WTC11 (cell line): ENCODE measurements at regions not wholly inside any gene's neighbourhood (a gene's known extent, or its start where the extent isn't known, plus 50 kb on each side); places are given as distances from the start of the nearest gene placed in this dataset.

Source experiments
- ATAC-seq: fragments of 200-7000 bp; cut with Tn5 transposase; 2 replicates; pipeline ENCODE4 v1.10.0; 2021; ENCODE audit warnings: mild to moderate bottlenecking, moderate library complexity
- CTCF ChIA-PET: fragments of 300-600 bp; sonication (Branson Sonifier 250); formaldehyde crosslinking; loops from one replicate; lab custom pipeline; 2021; ENCODE audit warnings: antibody characterized with exemption; lab: Charles Lee
- POLR2A ChIA-PET: fragments of 350-600 bp; sonication (Branson Sonifier 250); formaldehyde crosslinking; loops from one replicate; lab custom pipeline; 2021; ENCODE audit warnings: antibody characterized with exemption; lab: Charles Lee
- DNase-seq: peaks from one replicate; pipeline ENCODE4 v3.0.0; 2021; ENCODE audit warnings: low spot score
- H3K27ac Mint-ChIP-seq: 2 replicates; pipeline ENCODE4 v1.8.0; 2021; ENCODE audit warnings: mixed read lengths
- H3K27me3 Mint-ChIP-seq: 2 replicates; pipeline ENCODE4 v1.8.0; 2021; ENCODE audit warnings: low read depth, mild to moderate bottlenecking, moderate library complexity, mixed read lengths
- H3K36me3 Mint-ChIP-seq: 2 replicates; pipeline ENCODE4 v1.8.0; 2021; ENCODE audit warnings: mixed read lengths
- H3K4me1 Mint-ChIP-seq: 2 replicates; pipeline ENCODE4 v1.8.0; 2022; ENCODE audit warnings: mixed read lengths
- H3K4me3 Mint-ChIP-seq: 2 replicates; pipeline ENCODE4 v1.8.0; 2021; ENCODE audit warnings: mild to moderate bottlenecking, moderate library complexity, mixed read lengths
- H3K9me3 Mint-ChIP-seq: 2 replicates; pipeline ENCODE4 v1.8.0; 2021; ENCODE audit warnings: mixed read lengths
- ATF1 ChIP-seq: sonication (generic); formaldehyde crosslinking; IDR thresholded peaks from 2 replicates; pipeline ENCODE4 v1.8.1; 2023; ENCODE audit warnings: mild to moderate bottlenecking, moderate library complexity, missing genetic modification reagents
- ELF4 ChIP-seq: sonication (generic); formaldehyde crosslinking; IDR thresholded peaks from 2 replicates; pipeline ENCODE4 v1.8.1; 2022; ENCODE audit warnings: low read depth, mild to moderate bottlenecking, moderate library complexity, missing genetic modification reagents
- FOXP1 ChIP-seq: sonication (generic); formaldehyde crosslinking; IDR thresholded peaks from 2 replicates; pipeline ENCODE4 v1.8.0; 2022; ENCODE audit warnings: missing genetic modification reagents, mild to moderate bottlenecking, moderate library complexity, borderline replicate concordance
- HMGA2 ChIP-seq: fragments of 250-450 bp; sonication (Bioruptor Pico); IDR thresholded peaks from 2 replicates; pipeline ENCODE4 v1.4.0; 2021; ENCODE audit warnings: mild to moderate bottlenecking, moderate library complexity
- KAT7 ChIP-seq: sonication (generic); formaldehyde crosslinking; IDR thresholded peaks from 2 replicates; pipeline ENCODE4 v1.8.1; 2023; ENCODE audit warnings: missing genetic modification reagents, mild to moderate bottlenecking, borderline replicate concordance
- NFE2L1 ChIP-seq: sonication (generic); formaldehyde crosslinking; IDR thresholded peaks from 2 replicates; pipeline ENCODE4 v1.8.1; 2023; ENCODE audit warnings: missing genetic modification reagents
- RELA ChIP-seq: sonication (generic); formaldehyde crosslinking; IDR thresholded peaks from 2 replicates; pipeline ENCODE4 v1.8.1; 2022; ENCODE audit warnings: missing genetic modification reagents, mild to moderate bottlenecking, borderline replicate concordance
- SMAD4 ChIP-seq: sonication (generic); formaldehyde crosslinking; IDR thresholded peaks from 2 replicates; pipeline ENCODE4 v1.8.0; 2022; ENCODE audit warnings: mild to moderate bottlenecking, missing genetic modification reagents
- SOX15 ChIP-seq: fragments of 250-450 bp; sonication (Bioruptor Pico); IDR thresholded peaks from 2 replicates; pipeline ENCODE4 v1.9.0; 2021; ENCODE audit warnings: mild to moderate bottlenecking
- TCF7 ChIP-seq: sonication (generic); formaldehyde crosslinking; IDR thresholded peaks from 2 replicates; pipeline ENCODE4 v1.8.0; 2022; ENCODE audit warnings: mild to moderate bottlenecking, low read depth, missing genetic modification reagents, moderate library complexity
- TEAD1 ChIP-seq: sonication (generic); formaldehyde crosslinking; IDR thresholded peaks from 2 replicates; pipeline ENCODE4 v1.8.0; 2022; ENCODE audit warnings: mild to moderate bottlenecking, missing genetic modification reagents
- ZBTB21 ChIP-seq: sonication (generic); formaldehyde crosslinking; IDR thresholded peaks from 2 replicates; pipeline ENCODE4 v1.8.1; 2023; ENCODE audit warnings: mild to moderate bottlenecking, missing genetic modification reagents, borderline replicate concordance
- ZNF121 ChIP-seq: sonication (generic); formaldehyde crosslinking; IDR thresholded peaks from 2 replicates; pipeline ENCODE4 v1.8.0; 2023; ENCODE audit warnings: missing genetic modification reagents
- TF ChIP-seq, protein P1 (sequence below): sonication (generic); formaldehyde crosslinking; conservative IDR thresholded peaks from 2 replicates; pipeline ENCODE4 v1.8.1; 2023; ENCODE audit warnings: mild to moderate bottlenecking, low read depth, missing genetic modification reagents, moderate library complexity
- TF ChIP-seq, protein P2 (sequence below): sonication (generic); formaldehyde crosslinking; IDR thresholded peaks from 2 replicates; pipeline ENCODE4 v1.8.1; 2022; ENCODE audit warnings: low read depth, mild to moderate bottlenecking, moderate library complexity, missing genetic modification reagents, borderline replicate concordance
- TF ChIP-seq, protein P3 (sequence below): fragments of 250-450 bp; sonication (Bioruptor Pico); IDR thresholded peaks from 2 replicates; pipeline ENCODE4 v1.8.0; 2021; ENCODE audit warnings: mild to moderate bottlenecking
- TF ChIP-seq, protein P4 (sequence below): sonication (generic); formaldehyde crosslinking; IDR thresholded peaks from 2 replicates; pipeline ENCODE4 v1.8.0; 2022; ENCODE audit warnings: mild to moderate bottlenecking, missing genetic modification reagents
- TF ChIP-seq, protein P5 (sequence below): sonication (generic); formaldehyde crosslinking; IDR thresholded peaks from 2 replicates; pipeline ENCODE4 v1.8.1; 2023; ENCODE audit warnings: mild to moderate bottlenecking, missing genetic modification reagents
- TF ChIP-seq, protein P6 (sequence below): fragments of 250-450 bp; sonication (Bioruptor Pico); IDR thresholded peaks from 2 replicates; pipeline ENCODE4 v1.9.0; 2021; ENCODE audit warnings: mild to moderate bottlenecking

DNA sequence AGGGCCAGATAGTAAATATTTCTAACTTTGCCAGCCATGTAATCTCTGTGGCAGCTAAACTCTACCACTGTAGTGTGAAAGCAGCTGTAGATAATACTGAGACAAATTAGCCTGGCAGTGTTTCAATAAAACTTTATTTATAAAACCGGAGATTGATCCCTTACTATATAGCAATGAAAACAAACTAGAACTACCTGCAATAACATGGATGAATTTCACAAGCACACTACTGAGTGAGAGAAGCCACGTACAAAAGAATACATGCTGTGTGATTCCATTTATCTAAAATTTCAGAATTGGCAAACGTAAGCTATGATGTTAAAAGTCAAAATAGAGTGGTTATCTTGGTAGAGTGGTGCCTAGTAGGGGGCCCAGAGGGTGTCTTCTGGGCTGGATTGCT is 198.7 kb upstream of the SGK1 start:
- no peaks in the 10 kb centered on the region for H3K36me3 Mint-ChIP-seq
- no peak for TF ChIP-seq FOXP1
- no peak for TF ChIP-seq ELF4
- TF ChIP-seq TCF7 (CRISPR knock-in tag), result no peak
- TF ChIP-seq, protein P1, sequence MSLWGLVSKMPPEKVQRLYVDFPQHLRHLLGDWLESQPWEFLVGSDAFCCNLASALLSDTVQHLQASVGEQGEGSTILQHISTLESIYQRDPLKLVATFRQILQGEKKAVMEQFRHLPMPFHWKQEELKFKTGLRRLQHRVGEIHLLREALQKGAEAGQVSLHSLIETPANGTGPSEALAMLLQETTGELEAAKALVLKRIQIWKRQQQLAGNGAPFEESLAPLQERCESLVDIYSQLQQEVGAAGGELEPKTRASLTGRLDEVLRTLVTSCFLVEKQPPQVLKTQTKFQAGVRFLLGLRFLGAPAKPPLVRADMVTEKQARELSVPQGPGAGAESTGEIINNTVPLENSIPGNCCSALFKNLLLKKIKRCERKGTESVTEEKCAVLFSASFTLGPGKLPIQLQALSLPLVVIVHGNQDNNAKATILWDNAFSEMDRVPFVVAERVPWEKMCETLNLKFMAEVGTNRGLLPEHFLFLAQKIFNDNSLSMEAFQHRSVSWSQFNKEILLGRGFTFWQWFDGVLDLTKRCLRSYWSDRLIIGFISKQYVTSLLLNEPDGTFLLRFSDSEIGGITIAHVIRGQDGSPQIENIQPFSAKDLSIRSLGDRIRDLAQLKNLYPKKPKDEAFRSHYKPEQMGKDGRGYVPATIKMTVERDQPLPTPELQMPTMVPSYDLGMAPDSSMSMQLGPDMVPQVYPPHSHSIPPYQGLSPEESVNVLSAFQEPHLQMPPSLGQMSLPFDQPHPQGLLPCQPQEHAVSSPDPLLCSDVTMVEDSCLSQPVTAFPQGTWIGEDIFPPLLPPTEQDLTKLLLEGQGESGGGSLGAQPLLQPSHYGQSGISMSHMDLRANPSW, result no peak
- no peak for TF ChIP-seq SMAD4 (CRISPR knock-in tag)
- no peak for TF ChIP-seq ATF1 (CRISPR knock-in tag)
- no peak for TF ChIP-seq KAT7 (CRISPR knock-in tag)
- TF ChIP-seq, protein P2, sequence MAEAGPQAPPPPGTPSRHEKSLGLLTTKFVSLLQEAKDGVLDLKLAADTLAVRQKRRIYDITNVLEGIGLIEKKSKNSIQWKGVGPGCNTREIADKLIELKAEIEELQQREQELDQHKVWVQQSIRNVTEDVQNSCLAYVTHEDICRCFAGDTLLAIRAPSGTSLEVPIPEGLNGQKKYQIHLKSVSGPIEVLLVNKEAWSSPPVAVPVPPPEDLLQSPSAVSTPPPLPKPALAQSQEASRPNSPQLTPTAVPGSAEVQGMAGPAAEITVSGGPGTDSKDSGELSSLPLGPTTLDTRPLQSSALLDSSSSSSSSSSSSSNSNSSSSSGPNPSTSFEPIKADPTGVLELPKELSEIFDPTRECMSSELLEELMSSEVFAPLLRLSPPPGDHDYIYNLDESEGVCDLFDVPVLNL (CRISPR knock-in tag), result no peak
- TF ChIP-seq, protein P3, sequence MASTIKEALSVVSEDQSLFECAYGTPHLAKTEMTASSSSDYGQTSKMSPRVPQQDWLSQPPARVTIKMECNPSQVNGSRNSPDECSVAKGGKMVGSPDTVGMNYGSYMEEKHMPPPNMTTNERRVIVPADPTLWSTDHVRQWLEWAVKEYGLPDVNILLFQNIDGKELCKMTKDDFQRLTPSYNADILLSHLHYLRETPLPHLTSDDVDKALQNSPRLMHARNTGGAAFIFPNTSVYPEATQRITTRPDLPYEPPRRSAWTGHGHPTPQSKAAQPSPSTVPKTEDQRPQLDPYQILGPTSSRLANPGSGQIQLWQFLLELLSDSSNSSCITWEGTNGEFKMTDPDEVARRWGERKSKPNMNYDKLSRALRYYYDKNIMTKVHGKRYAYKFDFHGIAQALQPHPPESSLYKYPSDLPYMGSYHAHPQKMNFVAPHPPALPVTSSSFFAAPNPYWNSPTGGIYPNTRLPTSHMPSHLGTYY (CRISPR knock-in tag), result no peak
- no peak for TF ChIP-seq ZNF121 (CRISPR knock-in tag)
- TF ChIP-seq HMGA2 (CRISPR knock-in tag), result no peak
- no peak for TF ChIP-seq NFE2L1
- TF ChIP-seq TEAD1 (CRISPR knock-in tag), result no peak
- TF ChIP-seq RELA (CRISPR knock-in tag), result no peak
- TF ChIP-seq, protein P4, sequence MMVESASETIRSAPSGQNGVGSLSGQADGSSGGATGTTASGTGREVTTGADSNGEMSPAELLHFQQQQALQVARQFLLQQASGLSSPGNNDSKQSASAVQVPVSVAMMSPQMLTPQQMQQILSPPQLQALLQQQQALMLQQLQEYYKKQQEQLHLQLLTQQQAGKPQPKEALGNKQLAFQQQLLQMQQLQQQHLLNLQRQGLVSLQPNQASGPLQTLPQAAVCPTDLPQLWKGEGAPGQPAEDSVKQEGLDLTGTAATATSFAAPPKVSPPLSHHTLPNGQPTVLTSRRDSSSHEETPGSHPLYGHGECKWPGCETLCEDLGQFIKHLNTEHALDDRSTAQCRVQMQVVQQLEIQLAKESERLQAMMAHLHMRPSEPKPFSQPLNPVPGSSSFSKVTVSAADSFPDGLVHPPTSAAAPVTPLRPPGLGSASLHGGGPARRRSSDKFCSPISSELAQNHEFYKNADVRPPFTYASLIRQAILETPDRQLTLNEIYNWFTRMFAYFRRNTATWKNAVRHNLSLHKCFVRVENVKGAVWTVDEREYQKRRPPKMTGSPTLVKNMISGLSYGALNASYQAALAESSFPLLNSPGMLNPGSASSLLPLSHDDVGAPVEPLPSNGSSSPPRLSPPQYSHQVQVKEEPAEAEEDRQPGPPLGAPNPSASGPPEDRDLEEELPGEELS (CRISPR knock-in tag), result no peak
- TF ChIP-seq, protein P5, sequence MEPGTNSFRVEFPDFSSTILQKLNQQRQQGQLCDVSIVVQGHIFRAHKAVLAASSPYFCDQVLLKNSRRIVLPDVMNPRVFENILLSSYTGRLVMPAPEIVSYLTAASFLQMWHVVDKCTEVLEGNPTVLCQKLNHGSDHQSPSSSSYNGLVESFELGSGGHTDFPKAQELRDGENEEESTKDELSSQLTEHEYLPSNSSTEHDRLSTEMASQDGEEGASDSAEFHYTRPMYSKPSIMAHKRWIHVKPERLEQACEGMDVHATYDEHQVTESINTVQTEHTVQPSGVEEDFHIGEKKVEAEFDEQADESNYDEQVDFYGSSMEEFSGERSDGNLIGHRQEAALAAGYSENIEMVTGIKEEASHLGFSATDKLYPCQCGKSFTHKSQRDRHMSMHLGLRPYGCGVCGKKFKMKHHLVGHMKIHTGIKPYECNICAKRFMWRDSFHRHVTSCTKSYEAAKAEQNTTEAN (CRISPR knock-in tag), result no peak
- no peak for TF ChIP-seq SOX15
- TF ChIP-seq ZBTB21 (CRISPR knock-in tag), result no peak
- TF ChIP-seq, protein P6, sequence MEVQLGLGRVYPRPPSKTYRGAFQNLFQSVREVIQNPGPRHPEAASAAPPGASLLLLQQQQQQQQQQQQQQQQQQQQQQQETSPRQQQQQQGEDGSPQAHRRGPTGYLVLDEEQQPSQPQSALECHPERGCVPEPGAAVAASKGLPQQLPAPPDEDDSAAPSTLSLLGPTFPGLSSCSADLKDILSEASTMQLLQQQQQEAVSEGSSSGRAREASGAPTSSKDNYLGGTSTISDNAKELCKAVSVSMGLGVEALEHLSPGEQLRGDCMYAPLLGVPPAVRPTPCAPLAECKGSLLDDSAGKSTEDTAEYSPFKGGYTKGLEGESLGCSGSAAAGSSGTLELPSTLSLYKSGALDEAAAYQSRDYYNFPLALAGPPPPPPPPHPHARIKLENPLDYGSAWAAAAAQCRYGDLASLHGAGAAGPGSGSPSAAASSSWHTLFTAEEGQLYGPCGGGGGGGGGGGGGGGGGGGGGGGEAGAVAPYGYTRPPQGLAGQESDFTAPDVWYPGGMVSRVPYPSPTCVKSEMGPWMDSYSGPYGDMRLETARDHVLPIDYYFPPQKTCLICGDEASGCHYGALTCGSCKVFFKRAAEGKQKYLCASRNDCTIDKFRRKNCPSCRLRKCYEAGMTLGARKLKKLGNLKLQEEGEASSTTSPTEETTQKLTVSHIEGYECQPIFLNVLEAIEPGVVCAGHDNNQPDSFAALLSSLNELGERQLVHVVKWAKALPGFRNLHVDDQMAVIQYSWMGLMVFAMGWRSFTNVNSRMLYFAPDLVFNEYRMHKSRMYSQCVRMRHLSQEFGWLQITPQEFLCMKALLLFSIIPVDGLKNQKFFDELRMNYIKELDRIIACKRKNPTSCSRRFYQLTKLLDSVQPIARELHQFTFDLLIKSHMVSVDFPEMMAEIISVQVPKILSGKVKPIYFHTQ (CRISPR knock-in tag), result no peak
- TF ChIP-seq, all 79 proteins: peak for 0
- ChIA-PET CTCF (interaction anchor here (0.7 kb wide), 1 partner anchor 234 kb away, joined by 3 read pairs; no protein-coding TSS in a partner anchor), POLR2A (no interaction called here)
- no peaks in the 10 kb centered on the region for H3K27me3 Mint-ChIP-seq
- no peaks in the 10 kb centered on the region for H3K9me3 Mint-ChIP-seq
- DNase-seq, result no peak
- no peak overlapping the region for H3K27ac Mint-ChIP-seq
- H3K4me1 Mint-ChIP-seq, result peaks cover 52% of the 10 kb centered on the region
- no peak for ATAC-seq
- H3K4me3 Mint-ChIP-seq, result no peak overlapping the region
